KBM-7 (cell line): ENCODE measurements at regions not wholly inside any gene's neighbourhood (a gene's known extent, or its start where the extent isn't known, plus 50 kb on each side); places are given as distances from the start of the nearest gene placed in this dataset.

Experiments used
- DNase-seq: peaks from one replicate; pipeline ENCODE4 v3.0.0-alpha.2; 2015
- in situ Hi-C: fragments of 300-500 bp; cut with MboI; formaldehyde crosslinking; loops from 2 replicates; pipeline ENCODE4 v1.14.3; 2020; ENCODE audit warnings: low sequenced_read_pairs, low pct_unique_long_range_greater_than_20kb, mixed read lengths

- DNase-seq: no peak
- in situ Hi-C loops: no loop called here
These were observed 674.3 kb downstream of the INHBA start for GRCh38 chr7:41028580-41028979.

- in situ Hi-C loops: no loop called here
- no peak for DNase-seq
These were observed 675.3 kb downstream of the INHBA start for GRCh38 chr7:41027428-41028115.

- in situ Hi-C loops: no loop called here
- no peak for DNase-seq
These were observed 678.8 kb downstream of the INHBA start for GRCh38 chr7:41024126-41024525.

GRCh38 chr7:41020056-41020455 is 682.8 kb downstream of the INHBA start:
- in situ Hi-C loops: no loop called here
- no peak for DNase-seq

- in situ Hi-C loops: no loop called here
- DNase-seq: no peak
These were observed 689.8 kb downstream of the INHBA start for GRCh38 chr7:41013117-41013516.

- DNase-seq: no peak
These were observed 690.8 kb downstream of the INHBA start for GRCh38 chr7:41012041-41012440.

GRCh38 chr7:41010967-41011366 is 691.9 kb downstream of the INHBA start:
- in situ Hi-C loops: no loop called here
- DNase-seq: no peak

More at GRCh38 chr7:41012041-41012440, 690.8 kb downstream of the INHBA start:
- in situ Hi-C loops: no loop called here

- in situ Hi-C loops: no loop called here
- no peak for DNase-seq
These were observed 692.5 kb downstream of the INHBA start for GRCh38 chr7:41010418-41010817.

GRCh38 chr7:41007811-41008210 is 695.1 kb downstream of the INHBA start:
- in situ Hi-C loops: no loop called here
- DNase-seq: no peak

- DNase-seq: no peak
- in situ Hi-C loops: no loop called here
These were observed 695.5 kb downstream of the INHBA start for GRCh38 chr7:41007351-41007751.

GRCh38 chr7:41006306-41006995 is 696.4 kb downstream of the INHBA start:
- in situ Hi-C loops: no loop called here
- DNase-seq: no peak

- in situ Hi-C loops: no loop called here
- DNase-seq: no peak
These were observed 697.5 kb downstream of the INHBA start for GRCh38 chr7:41005374-41005901.

- no peak for DNase-seq
- in situ Hi-C loops: no loop called here
These were observed 698.9 kb downstream of the INHBA start for GRCh38 chr7:41003977-41004376.

- in situ Hi-C loops: no loop called here
- no peak for DNase-seq
These were observed 699.3 kb downstream of the INHBA start for GRCh38 chr7:41003611-41003940.

GRCh38 chr7:41002741-41003610 is 699.9 kb downstream of the INHBA start:
- in situ Hi-C loops: no loop called here
- peak; percentile 51 for DNase-seq

GRCh38 chr7:41000042-41000441 is 702.8 kb downstream of the INHBA start:
- in situ Hi-C loops: no loop called here
- no peak for DNase-seq

- DNase-seq: no peak
- in situ Hi-C loops: no loop called here
These were observed 706.6 kb downstream of the INHBA start for GRCh38 chr7:40996233-40996677.

GRCh38 chr7:40990841-40991240 is 712.0 kb downstream of the INHBA start:
- in situ Hi-C loops: no loop called here
- no peak for DNase-seq

- DNase-seq: no peak
- in situ Hi-C loops: no loop called here
These were observed 715.3 kb downstream of the INHBA start for GRCh38 chr7:40987571-40987970.

- no peak for DNase-seq
- in situ Hi-C loops: no loop called here
These were observed 716.5 kb downstream of the INHBA start for GRCh38 chr7:40986351-40986873.
